Right atrium auricular region (tissue), 2 donors: ENCODE measurements at regions not wholly inside any gene's neighbourhood (a gene's known extent, or its start where the extent isn't known, plus 50 kb on each side); places are given as distances from the start of the nearest gene placed in this dataset.

Source experiments
- DNase-seq: peaks from one replicate; pipeline ENCODE4 v3.0.0-alpha.2; 2019; ENCODE audit warnings: low spot score
- H3K27ac ChIP-seq, 2 donors: fragments of 200-600 bp; sonication (generic); 1 replicate in 1 of 2; 2 replicates in 1 of 2; pipeline ENCODE4 v1.5.1; 2016 to 2019
- H3K27me3 ChIP-seq, 2 donors: fragments of 200-600 bp; sonication (generic); one replicate each; pipeline versions ENCODE4 v1.5.1 to v1.6.0; 2017 to 2019
- H3K36me3 ChIP-seq: fragments of 200-600 bp; sonication (generic); one replicate; pipeline ENCODE4 v1.5.1; 2016
- H3K4me1 ChIP-seq, 2 donors: fragments of 200-600 bp; sonication (generic); one replicate each; pipeline versions ENCODE4 v1.5.1 to v1.6.0; 2017 to 2019
- H3K4me3 ChIP-seq, 2 donors: fragments of 200-600 bp; sonication (generic); 1 replicate in 1 of 2; 2 replicates in 1 of 2; pipeline ENCODE4 v1.5.1; 2017 to 2019; ENCODE audit warnings: mild to moderate bottlenecking in 1 of 2, moderate library complexity in 1 of 2
- H3K9me3 ChIP-seq, 2 donors: fragments of 200-600 bp; sonication (generic); one replicate each; pipeline ENCODE4 v1.5.1; 2019
- CTCF ChIP-seq, 2 donors: fragments of 200-600 bp; sonication (generic); IDR thresholded peaks; one replicate each; pipeline ENCODE4 v1.5.1; 2019; ENCODE audit warnings: antibody characterized with exemption in 2 of 2

GRCh38 chr3:194935061-194935460 lies 249.4 kb downstream of the FAM43A start:
- H3K9me3 ChIP-seq = peaks cover 0 to 3% of the 10 kb centered on the region in 2 donors
- no peaks in the 10 kb centered on the region for H3K36me3 ChIP-seq
- DNase-seq = peak; percentile 55
- no peak overlapping the region for H3K27ac ChIP-seq
- H3K4me3 ChIP-seq = no peak overlapping the region
- H3K4me1 ChIP-seq = peaks cover 0 to 38% of the 10 kb centered on the region in 2 donors
- TF ChIP-seq CTCF (IDR thresholded peaks at IDR 0.05) = no peak
- H3K27me3 ChIP-seq = no peaks in the 10 kb centered on the region

GRCh38 chr3:194935632-194936470 lies 250.2 kb downstream of the FAM43A start:
- Histone ChIP-seq H3K9me3 (peaks cover 0 to 3% of the 10 kb centered on the region in 2 donors), H3K36me3 (no peaks in the 10 kb centered on the region), H3K4me1 (peaks cover 0 to 30% of the 10 kb centered on the region in 2 donors), H3K27ac (no peak overlapping the region), H3K27me3 (no peaks in the 10 kb centered on the region), H3K4me3 (no peak overlapping the region)
- no peak for TF ChIP-seq CTCF (IDR thresholded peaks at IDR 0.05)
- DNase-seq = no peak

GRCh38 chr3:194936659-194937058 lies 251.0 kb downstream of the FAM43A start:
- H3K27ac ChIP-seq = no peak overlapping the region
- no peak for TF ChIP-seq CTCF (IDR thresholded peaks at IDR 0.05)
- H3K4me3 ChIP-seq = no peak overlapping the region
- DNase-seq = peak; percentile 7
- no peaks in the 10 kb centered on the region for H3K36me3 ChIP-seq
- H3K27me3 ChIP-seq = no peaks in the 10 kb centered on the region
- H3K4me1 ChIP-seq = peaks cover 0 to 22% of the 10 kb centered on the region in 2 donors
- peaks cover 0 to 3% of the 10 kb centered on the region in 2 donors for H3K9me3 ChIP-seq

- peak; percentile 54 for DNase-seq
- no peaks in the 10 kb centered on the region for H3K36me3 ChIP-seq
- TF ChIP-seq CTCF (IDR thresholded peaks at IDR 0.05) = no peak
Measured at GRCh38 chr3:194937144-194937543, 251.5 kb downstream of the FAM43A start.

GRCh38 chr3:194937882-194938321 lies 252.2 kb downstream of the FAM43A start:
- peaks cover 0 to 13% of the 10 kb centered on the region in 2 donors for H3K4me1 ChIP-seq
- H3K27me3 ChIP-seq = no peaks in the 10 kb centered on the region
- no peak overlapping the region for H3K4me3 ChIP-seq
- peak; percentile 52 for DNase-seq
- H3K9me3 ChIP-seq = peaks cover 0 to 2% of the 10 kb centered on the region in 2 donors
- H3K36me3 ChIP-seq = no peaks in the 10 kb centered on the region
- no peak for TF ChIP-seq CTCF (IDR thresholded peaks at IDR 0.05)
- no peak overlapping the region for H3K27ac ChIP-seq

More at GRCh38 chr3:194937144-194937543, 251.5 kb downstream of the FAM43A start:
- peaks cover 0 to 17% of the 10 kb centered on the region in 2 donors for H3K4me1 ChIP-seq
- H3K27ac ChIP-seq = no peak overlapping the region
- no peak overlapping the region for H3K4me3 ChIP-seq
- peaks cover 0 to 3% of the 10 kb centered on the region in 2 donors for H3K9me3 ChIP-seq
- no peaks in the 10 kb centered on the region for H3K27me3 ChIP-seq
